ENCODE measurements at regions not wholly inside any gene's neighbourhood (a gene's known extent, or its start where the extent isn't known, plus 50 kb on each side); places are given as distances from the start of the nearest gene placed in this dataset.
A peak's percentile ranks its signal among the peaks of the same experiment; 100 is the strongest.
"Not testable (repeated sequence)": the region's sequence is repeated elsewhere in the genome, so short reads cannot be mapped to it uniquely, and the experiment has no call there.

- no peak for DNase-seq
These were observed 59.1 kb upstream of the PAX8 start for GRCh38 chr2:113337809-113338208.

- peak; percentile 56 for DNase-seq
These were observed 57.3 kb upstream of the PAX8 start for GRCh38 chr2:113336040-113336439.

GRCh38 chr2:113334147-113334546 is 55.4 kb upstream of the PAX8 start:
- no peak for DNase-seq

GRCh38 chr2:113333735-113334134 is 55.0 kb upstream of the PAX8 start:
- not testable (repeated sequence) for DNase-seq

- peak; percentile 36 for DNase-seq
These were observed 51.5 kb upstream of the PAX8 start for GRCh38 chr2:113330060-113330767.

GRCh38 chr2:113328973-113329372 is 50.3 kb upstream of the PAX8 start:
- DNase-seq, result peak; percentile 73

GRCh38 chr2:113328572-113328971 is 49.9 kb upstream of the PAX8 start:
- peak; percentile 48 for DNase-seq

Data from fibroblast of skin of back (primary cell).